Brain microvascular endothelial cell (primary cell): ENCODE measurements at regions not wholly inside any gene's neighbourhood (a gene's known extent, or its start where the extent isn't known, plus 50 kb on each side); places are given as distances from the start of the nearest gene placed in this dataset.
"Not testable (repeated sequence)": the region's sequence is repeated elsewhere in the genome, so short reads cannot be mapped to it uniquely, and the experiment has no call there.

Experiments used
- DNase-seq: peaks from one replicate; pipeline ENCODE4 v3.0.0-alpha.2; 2020
- H3K27ac ChIP-seq: fragments of 250-450 bp; sonication (Bioruptor Pico); 2 replicates; pipeline ENCODE4 v1.5.1; 2020; ENCODE audit warnings: mild to moderate bottlenecking, moderate library complexity
- H3K27me3 ChIP-seq: fragments of 250-450 bp; sonication (Bioruptor Pico); replicated peaks from 2 replicates; pipeline ENCODE4 v1.5.1; 2020; ENCODE audit warnings: mild to moderate bottlenecking
- H3K36me3 ChIP-seq: fragments of 250-450 bp; sonication (Bioruptor Pico); replicated peaks from 2 replicates; pipeline ENCODE4 v1.5.1; 2020; ENCODE audit warnings: mild to moderate bottlenecking
- H3K4me3 ChIP-seq: 2 replicates; pipeline ENCODE4 v1.5.1; 2011; ENCODE audit warnings: low read depth, mild to moderate bottlenecking, control low read depth, low read length, moderate library complexity
- in situ Hi-C: cut with HindIII; loops from 2 replicates; pipeline ENCODE4 v1.10.0; 2017; ENCODE audit warnings: low sequenced_read_pairs, low pct_ligation_motif_present
- TF ChIP-seq, protein P1 (sequence below): IDR thresholded peaks from 2 replicates; pipeline ENCODE4 v1.5.1; 2011; ENCODE audit warnings: low read depth, mild to moderate bottlenecking, moderate library complexity, low read length, control low read depth, inconsistent platforms; ENCODE audit errors: missing control alignments

DNA sequence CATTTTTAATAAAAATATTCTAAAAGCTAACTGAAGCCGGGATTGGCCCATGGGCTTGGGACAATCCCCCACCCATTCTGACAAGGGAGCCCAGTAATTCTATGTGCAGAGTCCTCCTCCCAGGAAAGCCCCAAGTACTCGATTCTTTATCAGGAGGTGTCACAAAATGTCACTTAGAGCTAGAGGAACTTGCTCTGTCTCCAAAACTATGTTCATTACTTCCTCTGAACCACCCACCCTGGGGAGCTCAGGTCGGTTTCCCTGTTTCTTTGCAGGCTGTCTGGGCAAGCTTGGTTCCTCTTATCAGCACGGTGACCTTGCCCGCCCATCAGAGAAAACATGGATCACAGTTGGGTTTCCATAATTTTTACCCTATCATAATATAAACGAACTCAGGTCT is 430.6 kb upstream of the ID2 start:
- Histone ChIP-seq H3K27me3 (no peaks in the 10 kb centered on the region), H3K36me3 (no peaks in the 10 kb centered on the region), H3K27ac (no peak overlapping the region), H3K4me3 (no peak overlapping the region)
- TF ChIP-seq, protein P1, sequence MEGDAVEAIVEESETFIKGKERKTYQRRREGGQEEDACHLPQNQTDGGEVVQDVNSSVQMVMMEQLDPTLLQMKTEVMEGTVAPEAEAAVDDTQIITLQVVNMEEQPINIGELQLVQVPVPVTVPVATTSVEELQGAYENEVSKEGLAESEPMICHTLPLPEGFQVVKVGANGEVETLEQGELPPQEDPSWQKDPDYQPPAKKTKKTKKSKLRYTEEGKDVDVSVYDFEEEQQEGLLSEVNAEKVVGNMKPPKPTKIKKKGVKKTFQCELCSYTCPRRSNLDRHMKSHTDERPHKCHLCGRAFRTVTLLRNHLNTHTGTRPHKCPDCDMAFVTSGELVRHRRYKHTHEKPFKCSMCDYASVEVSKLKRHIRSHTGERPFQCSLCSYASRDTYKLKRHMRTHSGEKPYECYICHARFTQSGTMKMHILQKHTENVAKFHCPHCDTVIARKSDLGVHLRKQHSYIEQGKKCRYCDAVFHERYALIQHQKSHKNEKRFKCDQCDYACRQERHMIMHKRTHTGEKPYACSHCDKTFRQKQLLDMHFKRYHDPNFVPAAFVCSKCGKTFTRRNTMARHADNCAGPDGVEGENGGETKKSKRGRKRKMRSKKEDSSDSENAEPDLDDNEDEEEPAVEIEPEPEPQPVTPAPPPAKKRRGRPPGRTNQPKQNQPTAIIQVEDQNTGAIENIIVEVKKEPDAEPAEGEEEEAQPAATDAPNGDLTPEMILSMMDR, result no peak
- DNase-seq, result no peak
- in situ Hi-C loops, result no loop called here

DNA sequence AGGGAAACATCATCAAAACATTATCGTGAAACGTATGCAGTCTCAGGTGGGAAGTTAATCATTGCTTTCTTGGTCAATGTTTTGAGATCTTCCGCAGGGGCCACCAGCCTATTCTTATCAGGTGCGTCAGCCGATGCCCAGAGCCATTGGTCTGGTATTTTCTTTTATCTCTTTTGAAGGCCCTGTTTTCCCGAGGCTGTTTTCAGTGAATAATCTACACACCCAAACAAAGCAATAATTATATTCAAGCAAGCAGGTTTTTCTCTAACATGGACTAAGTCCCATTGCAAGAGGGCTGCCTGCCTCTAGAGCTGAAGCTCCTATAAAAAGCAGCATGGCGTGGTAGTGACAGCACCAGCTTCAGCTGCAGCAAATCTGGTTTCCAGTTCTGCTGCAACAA is 430.0 kb upstream of the ID2 start:
- H3K36me3 ChIP-seq, result no peaks in the 10 kb centered on the region
- TF ChIP-seq, protein P1, result no peak
- no peak for DNase-seq
- in situ Hi-C loops, result no loop called here
- no peak overlapping the region for H3K4me3 ChIP-seq
- H3K27ac ChIP-seq, result no peak overlapping the region
- H3K27me3 ChIP-seq, result no peaks in the 10 kb centered on the region

DNA sequence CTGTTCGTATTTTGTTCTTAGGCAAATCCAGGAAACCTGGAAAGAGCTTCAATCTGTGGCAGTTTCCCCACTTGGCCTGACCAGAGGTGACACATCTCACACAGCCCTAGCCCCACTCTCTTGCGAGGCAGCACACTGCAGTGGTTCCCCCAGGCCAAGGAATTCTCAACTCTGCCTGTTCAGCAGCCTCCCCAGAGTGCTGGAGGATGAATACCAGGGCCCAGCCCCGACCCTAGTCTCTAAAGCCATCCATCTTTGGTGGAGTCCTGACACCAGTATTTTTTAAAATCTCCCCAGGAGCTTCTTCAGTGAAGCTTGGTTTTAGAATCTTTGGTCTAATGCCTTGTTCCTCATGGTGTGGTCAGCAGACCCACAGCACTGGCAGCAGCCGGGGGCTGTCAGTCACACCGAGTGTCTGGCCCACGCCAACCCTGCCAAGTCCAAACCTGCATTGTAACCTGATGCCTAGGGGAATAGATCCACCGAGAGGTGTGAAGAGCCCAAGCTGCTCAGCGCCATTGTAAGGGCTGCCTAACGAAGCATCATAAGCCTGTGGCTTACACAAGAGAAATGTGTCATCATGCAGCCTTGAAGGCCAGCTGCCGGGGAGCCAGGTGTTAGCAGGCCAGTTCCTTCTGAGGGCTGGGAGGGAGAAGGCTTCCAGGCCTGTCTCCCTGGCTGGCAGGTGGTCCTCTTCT is 428.7 kb upstream of the ID2 start:
- TF ChIP-seq, protein P1, result no peak
- Histone ChIP-seq H3K27me3 (no peaks in the 10 kb centered on the region), H3K27ac (no peak overlapping the region), H3K36me3 (no peaks in the 10 kb centered on the region), H3K4me3 (no peak overlapping the region)
- in situ Hi-C loops, result no loop called here
- no peak for DNase-seq

DNA sequence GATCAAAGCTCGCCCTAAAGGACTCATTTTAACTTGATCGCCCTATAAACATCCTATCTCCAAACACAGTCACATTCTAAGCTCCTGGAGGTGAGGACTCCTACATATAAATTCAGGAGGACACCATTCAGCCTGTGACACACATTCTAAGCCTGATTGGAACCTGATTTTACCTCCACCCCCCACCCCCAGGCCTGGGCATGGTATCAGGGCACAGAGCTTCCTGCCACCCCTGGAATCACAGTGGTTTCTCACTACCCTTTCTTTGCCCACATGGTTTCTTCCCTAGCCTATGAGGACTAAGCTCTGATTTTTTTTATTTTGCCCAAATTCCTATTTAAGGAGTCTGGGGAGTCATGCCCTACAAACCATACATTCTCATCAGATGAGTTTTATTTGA is 428.1 kb upstream of the ID2 start:
- H3K4me3 ChIP-seq, result no peak overlapping the region
- in situ Hi-C loops, result no loop called here
- H3K36me3 ChIP-seq, result no peaks in the 10 kb centered on the region
- no peak overlapping the region for H3K27ac ChIP-seq
- DNase-seq, result no peak
- no peaks in the 10 kb centered on the region for H3K27me3 ChIP-seq
- TF ChIP-seq, protein P1, result no peak

DNA sequence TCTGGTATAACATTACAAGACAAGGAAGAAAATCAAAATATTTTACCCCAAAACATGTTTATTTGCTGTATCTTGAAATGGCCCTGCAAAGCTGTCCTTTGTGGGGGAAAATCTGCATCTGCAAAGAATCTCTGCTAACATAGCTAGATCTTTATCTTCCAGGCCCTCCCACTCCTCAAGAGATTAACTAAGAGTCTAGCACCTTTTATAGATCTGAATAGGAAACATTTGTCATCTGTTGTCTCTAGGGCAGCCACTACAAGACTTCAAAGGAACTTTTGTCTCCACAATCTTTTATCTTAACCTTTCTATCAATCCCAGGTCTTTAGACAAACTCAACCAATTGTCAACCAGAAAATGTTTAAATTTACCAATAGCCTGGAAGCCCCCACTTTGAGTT is 427.6 kb upstream of the ID2 start:
- H3K4me3 ChIP-seq, H3K27ac ChIP-seq, H3K27me3 ChIP-seq, in situ Hi-C loops, H3K36me3 ChIP-seq, DNase-seq: not testable (repeated sequence)

DNA sequence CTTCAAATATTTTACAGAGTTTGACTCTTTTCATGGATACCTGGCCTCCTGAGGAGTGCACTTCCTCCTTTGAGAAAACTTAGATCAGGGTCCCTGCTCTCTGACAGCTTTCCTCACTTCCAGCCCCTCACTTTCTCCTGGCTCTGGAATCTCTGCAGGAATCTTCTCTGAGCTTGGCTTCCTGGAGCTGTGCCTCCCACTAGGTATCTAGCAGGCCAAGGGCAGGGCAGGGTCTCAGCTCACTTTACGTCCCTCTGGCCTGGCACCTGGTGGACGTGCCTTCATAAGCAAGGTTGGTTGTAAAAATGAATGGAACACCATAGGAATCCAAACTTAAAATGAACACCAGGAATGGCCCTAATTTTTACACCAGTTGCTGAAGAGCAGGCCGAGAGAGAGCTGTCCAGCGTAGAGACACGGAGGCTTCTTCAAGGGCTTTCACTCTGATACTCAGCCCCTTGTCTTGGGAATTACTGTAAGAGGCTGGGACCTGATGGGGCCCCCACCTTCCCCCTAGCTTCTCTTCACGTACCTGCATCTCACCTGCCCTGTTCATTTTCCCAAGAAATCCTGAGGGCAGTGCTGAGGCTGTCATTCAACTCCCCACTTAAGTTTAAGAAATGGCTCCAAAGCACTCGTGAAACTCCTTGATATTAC is 426.9 kb upstream of the ID2 start:
- TF ChIP-seq, protein P1, result no peak
- H3K27ac ChIP-seq, result no peak overlapping the region
- H3K27me3 ChIP-seq, result no peaks in the 10 kb centered on the region
- in situ Hi-C loops, result no loop called here
- H3K4me3 ChIP-seq, result no peak overlapping the region
- no peak for DNase-seq
- H3K36me3 ChIP-seq, result no peaks in the 10 kb centered on the region
